K562 (cell line): ENCODE measurements at regions not wholly inside any gene's neighbourhood (a gene's known extent, or its start where the extent isn't known, plus 50 kb on each side); places are given as distances from the start of the nearest gene placed in this dataset.

Experiments
- ATAC-seq: fragments of 200-7000 bp; cut with Tn5 transposase; 3 replicates; pipeline ENCODE4 v1.9.1; 2020; ENCODE audit warnings: moderate library complexity
- BruUV-seq: library from RNA; stranded (reverse); fragments of 400-500 nt; replicated peaks from 2 replicates; lab custom pipeline; 2021; lab: Mats Ljungman, UMichigan
- CTCF ChIA-PET: fragments of 300-600 bp; formaldehyde crosslinking; extraction: SDS; loops from one replicate; lab custom pipeline; 2021; ENCODE audit warnings: low intra/inter-chr PET ratio; lab: Yijun Ruan, JAX
- POLR2A ChIA-PET: fragments of 300-600, 350-650 bp; sonication (Branson Sonifier 250); formaldehyde crosslinking; extraction: SDS; loops from one replicate; lab custom pipeline; 2021; ENCODE audit warnings: antibody characterized with exemption, inconsistent platforms; lab: Yijun Ruan, JAX
- DNase-seq, 4 experiments: peaks; one replicate each; pipeline versions ENCODE4 v3.0.0 to v3.0.0-alpha.2; 2011 to 2018; ENCODE audit warnings: low spot score in 3 of 4, mixed read lengths in 3 of 4; ENCODE audit errors: extremely low read depth in 1 of 4
- FAIRE-seq: peaks from 2 replicates; lab custom pipeline; 2011; peaks lifted over from hg19 to GRCh38; lab: Jason Lieb, UNC
- H2AFZ ChIP-seq: 2 replicates; pipeline ENCODE4 v1.6.0; 2011; ENCODE audit warnings: low read depth, low read length, control low read depth, inconsistent platforms
- H3K27ac ChIP-seq: fragments of 200-600 bp; 3 replicates; pipeline ENCODE4 v1.8.0; 2011; ENCODE audit warnings: low read depth, mild to moderate bottlenecking, control low read depth, inconsistent platforms, low read length, moderate library complexity, mixed read lengths; ENCODE audit errors: extremely low read depth
- H3K27me3 ChIP-seq, 2 experiments: fragments of 300-600 bp in 1 of 2; 2 replicates in 1 of 2; 3 replicates in 1 of 2; pipeline versions ENCODE4 v1.6.0 to v1.8.0; 2011; ENCODE audit warnings: inconsistent platforms in 2 of 2, low read length in 2 of 2, mild to moderate bottlenecking in 1 of 2, mixed read lengths in 1 of 2, moderate library complexity in 1 of 2; ENCODE audit not compliant: control insufficient read depth in 2 of 2, insufficient read depth in 2 of 2
- H3K36me3 ChIP-seq: fragments of 300-600 bp; 3 replicates; pipeline ENCODE4 v1.8.0; 2011; ENCODE audit warnings: mild to moderate bottlenecking, low read length, inconsistent platforms; ENCODE audit not compliant: control insufficient read depth, insufficient read depth
- H3K4me1 ChIP-seq, 2 experiments: fragments of 200-600 bp in 1 of 2; replicated peaks in 1 of 2; 2 replicates in 1 of 2; 3 replicates in 1 of 2; pipeline versions ENCODE4 v1.5.1 to v1.8.0; 2011; ENCODE audit warnings: inconsistent platforms in 2 of 2, low read length in 2 of 2, mild to moderate bottlenecking in 1 of 2, mixed read lengths in 1 of 2, moderate library complexity in 1 of 2; ENCODE audit not compliant: control insufficient read depth in 2 of 2, insufficient read depth in 2 of 2
- H3K4me2 ChIP-seq: 2 replicates; pipeline ENCODE4 v1.6.1; 2011; ENCODE audit warnings: low read length, control low read depth, inconsistent platforms, mixed read lengths; ENCODE audit not compliant: insufficient read depth
- H3K4me3 ChIP-seq: fragments of 200-600 bp; sonication (generic), shearing (Covaris generic); 2 replicates; pipeline ENCODE4 v1.5.1; 2016; ENCODE audit warnings: control low read depth, inconsistent platforms
- H3K79me2 ChIP-seq: fragments of 200-600 bp; 3 replicates; pipeline ENCODE4 v1.8.0; 2011; ENCODE audit warnings: low read length, inconsistent platforms; ENCODE audit not compliant: control insufficient read depth, insufficient read depth
- H3K9ac ChIP-seq, 2 experiments: 2 replicates each; pipeline versions ENCODE4 v1.6.0 to v1.6.1; 2011; ENCODE audit warnings: low read depth in 2 of 2, low read length in 2 of 2, control low read depth in 1 of 2, inconsistent platforms in 1 of 2, mild to moderate bottlenecking in 1 of 2, mixed read lengths in 1 of 2; ENCODE audit not compliant: insufficient read depth in 1 of 2
- H3K9me1 ChIP-seq: one replicate; pipeline ENCODE4 v1.6.0; 2011; ENCODE audit warnings: inconsistent platforms, mild to moderate bottlenecking, low read length, moderate library complexity; ENCODE audit not compliant: control insufficient read depth, insufficient read depth
- H3K9me3 ChIP-seq: replicated peaks from 2 replicates; pipeline ENCODE4 v1.5.1; 2011; ENCODE audit warnings: low read depth, low read length, inconsistent platforms; ENCODE audit not compliant: control insufficient read depth, insufficient read depth
- H4K20me1 ChIP-seq: replicated peaks from 2 replicates; pipeline ENCODE4 v1.6.1; 2011; ENCODE audit warnings: low read length, inconsistent platforms, mixed read lengths; ENCODE audit not compliant: control insufficient read depth, insufficient read depth
- ARID4B ChIP-seq: sonication (generic); formaldehyde crosslinking; IDR thresholded peaks from 2 replicates; pipeline ENCODE4 v1.8.0; 2022; ENCODE audit warnings: mild to moderate bottlenecking, missing genetic modification reagents
- CREB1 ChIP-seq, 2 experiments: sonication (generic) in 1 of 2; formaldehyde crosslinking in 1 of 2; IDR thresholded peaks; 2 replicates each; pipeline versions ENCODE4 v1.6.1 to v1.8.0; 2012 to 2022; ENCODE audit warnings: inconsistent platforms in 1 of 2, mild to moderate bottlenecking in 1 of 2, missing genetic modification reagents in 1 of 2, moderate library complexity in 1 of 2
- DNMT1 ChIP-seq: fragments of 450-650 bp; IDR thresholded peaks from 2 replicates; pipeline ENCODE4 v1.6.1; 2016; ENCODE audit warnings: antibody characterized with exemption, mild to moderate bottlenecking
- E2F6 ChIP-seq, 2 experiments: IDR thresholded peaks; 2 replicates each; pipeline ENCODE4 v1.6.1; 2011; ENCODE audit warnings: borderline replicate concordance in 1 of 2, control low read depth in 1 of 2, low read depth in 1 of 2, low read length in 1 of 2, mild to moderate bottlenecking in 1 of 2, mixed read lengths in 1 of 2, moderate library complexity in 1 of 2; ENCODE audit not compliant: insufficient read depth in 1 of 2, insufficient read length in 1 of 2, poor library complexity in 1 of 2, severe bottlenecking in 1 of 2; ENCODE audit errors: extremely low read depth in 1 of 2
- TFE3 ChIP-seq: fragments of 450-650 bp; formaldehyde crosslinking; IDR thresholded peaks from 2 replicates; pipeline ENCODE4 v1.4.0; 2020; ENCODE audit warnings: mild to moderate bottlenecking, mixed read lengths
- ZKSCAN3 ChIP-seq: fragments of 250-450 bp; sonication (Bioruptor Pico); IDR thresholded peaks from 2 replicates; pipeline ENCODE4 v1.4.0; 2020
- ZNF174 ChIP-seq: fragments of 250-450 bp; sonication (Bioruptor Pico); IDR thresholded peaks from 2 replicates; pipeline ENCODE4 v1.4.0; 2020; ENCODE audit warnings: mild to moderate bottlenecking
- ZNF354B ChIP-seq: fragments of 250-450 bp; sonication (Bioruptor Pico); IDR thresholded peaks from 2 replicates; pipeline ENCODE4 v1.4.0; 2020
- ZNF41 ChIP-seq: fragments of 250-450 bp; sonication (Bioruptor Pico); conservative IDR thresholded peaks from 2 replicates; pipeline ENCODE4 v1.4.0; 2020; ENCODE audit warnings: mild to moderate bottlenecking
- WGBS: fragments of 100-300 bp; shearing (Covaris generic); methylation state at CpG from one replicate; pipeline ENCODE4 v1.1.6; 2016; ENCODE audit warnings: low coverage, mixed read lengths; ENCODE audit not compliant: insufficient coverage; ENCODE audit errors: missing lambda C conversion rate; 5-methylcytosine and 5-hydroxymethylcytosine counted together
- in situ Hi-C: fragments of 300-500 bp; cut with MboI; formaldehyde crosslinking; loops from 4 replicates; pipeline ENCODE4 v1.15.0; 2018; ENCODE audit warnings: inconsistent platforms, mixed read lengths
- intact Hi-C: fragments of 100-400 bp; cut with micrococcal nuclease; formaldehyde crosslinking; loops from 2 replicates; pipeline ENCODE4 v1.14.2; 2022

GRCh38 chr5:152293189-152293588 is 111.9 kb downstream of the NMUR2 start:
- FAIRE-seq (no peak), DNase-seq (no peak), ATAC-seq (no peak)
- Histone ChIP-seq H3K4me3 (no peak overlapping the region), H3K4me1 (no peaks in the 10 kb centered on the region), H3K9me1 (no peaks in the 10 kb centered on the region), H3K4me2 (no peak overlapping the region), H3K9ac (no peak overlapping the region), H3K27me3 (no peaks in the 10 kb centered on the region), H3K79me2 (no peaks in the 10 kb centered on the region), H3K36me3 (no peaks in the 10 kb centered on the region), H3K9me3 (peaks cover 2% of the 10 kb centered on the region; the same call in 1 of the 2 replicates), H2AFZ (no peak overlapping the region), H3K27ac (no peak overlapping the region), H4K20me1 (no peaks in the 10 kb centered on the region)
- intact Hi-C loops (no loop called here), in situ Hi-C loops (no loop called here)
- ChIA-PET POLR2A (no interaction called here), CTCF (no interaction called here)
- TF ChIP-seq DNMT1 (no peak), TFE3 (CRISPR knock-in tag) (peak; percentile 89), ZKSCAN3 (CRISPR knock-in tag) (no peak)
- BruUV-seq: no TSS peak
- 0% methylated on average over 2 of the region's 2 CpGs for WGBS

GRCh38 chr5:152290181-152290580 is 114.9 kb downstream of the NMUR2 start:
- no peak for FAIRE-seq
- no TSS peak for BruUV-seq
- Histone ChIP-seq H4K20me1 (no peaks in the 10 kb centered on the region), H3K27me3 (no peaks in the 10 kb centered on the region), H3K4me2 (no peak overlapping the region), H3K27ac (no peak overlapping the region), H3K9ac (no peak overlapping the region), H3K4me3 (no peak overlapping the region), H3K36me3 (no peaks in the 10 kb centered on the region), H3K79me2 (no peaks in the 10 kb centered on the region), H3K9me1 (no peaks in the 10 kb centered on the region), H3K4me1 (no peaks in the 10 kb centered on the region), H3K9me3 (peaks cover 2% of the 10 kb centered on the region; the same call in 1 of the 2 replicates), H2AFZ (no peak overlapping the region)
- ChIA-PET CTCF (no interaction called here), POLR2A (no interaction called here)
- WGBS: 2% methylated on average over 5 of the region's 5 CpGs
- intact Hi-C loops (no loop called here), in situ Hi-C loops (no loop called here)
- no peak for ATAC-seq
- DNase-seq: no peak
- TF ChIP-seq ARID4B (CRISPR knock-in tag) (no peak), ZNF41 (CRISPR knock-in tag) (no peak), CREB1 (IDR thresholded peaks at IDR 0.05) (no peak), CREB1 (CRISPR knock-in tag; IDR thresholded peaks at IDR 0.05) (no peak), ZNF174 (CRISPR knock-in tag) (no peak), E2F6 (IDR thresholded peaks at IDR 0.05; ENCODE audit: borderline replicate concordance in 1 of 2, extremely low read depth in 1 of 2, insufficient read depth in 1 of 2, insufficient read length in 1 of 2, low read depth in 1 of 2, low read length in 1 of 2, poor library complexity in 1 of 2, severe bottlenecking in 1 of 2) (no peak), ZNF354B (CRISPR knock-in tag) (no peak)
